ENCODE measurements at regions not wholly inside any gene's neighbourhood (a gene's known extent, or its start where the extent isn't known, plus 50 kb on each side); places are given as distances from the start of the nearest gene placed in this dataset.

DNA sequence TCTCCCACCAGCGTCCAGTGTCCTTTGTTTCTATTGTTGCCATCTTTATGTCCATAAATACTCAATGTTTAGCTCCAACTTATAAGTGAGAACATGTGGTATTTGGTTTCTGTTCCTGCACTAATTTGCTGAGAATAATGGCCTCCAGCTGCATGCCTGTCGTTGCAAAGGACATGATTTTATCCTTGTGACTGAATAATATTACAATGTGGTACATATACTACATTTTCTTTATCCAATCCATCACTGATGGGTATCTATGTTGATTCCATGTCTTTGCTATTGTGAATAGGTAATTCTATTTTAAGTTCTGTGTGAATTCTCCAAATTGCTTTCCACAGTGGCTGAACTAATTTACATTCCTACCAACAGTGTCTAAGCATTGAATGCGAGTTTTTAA, 578.6 kb upstream of the CA10 start:
- H3K4me1 ChIP-seq: no peaks in the 10 kb centered on the region
- H3K36me3 ChIP-seq: no peaks in the 10 kb centered on the region
- 75 to 80% methylated on average over 3 of the region's 3 CpGs for WGBS, 2 donors
- FAIRE-seq (no peak), DNase-seq (no peak), ATAC-seq (no peak)
- TF ChIP-seq, protein P1, sequence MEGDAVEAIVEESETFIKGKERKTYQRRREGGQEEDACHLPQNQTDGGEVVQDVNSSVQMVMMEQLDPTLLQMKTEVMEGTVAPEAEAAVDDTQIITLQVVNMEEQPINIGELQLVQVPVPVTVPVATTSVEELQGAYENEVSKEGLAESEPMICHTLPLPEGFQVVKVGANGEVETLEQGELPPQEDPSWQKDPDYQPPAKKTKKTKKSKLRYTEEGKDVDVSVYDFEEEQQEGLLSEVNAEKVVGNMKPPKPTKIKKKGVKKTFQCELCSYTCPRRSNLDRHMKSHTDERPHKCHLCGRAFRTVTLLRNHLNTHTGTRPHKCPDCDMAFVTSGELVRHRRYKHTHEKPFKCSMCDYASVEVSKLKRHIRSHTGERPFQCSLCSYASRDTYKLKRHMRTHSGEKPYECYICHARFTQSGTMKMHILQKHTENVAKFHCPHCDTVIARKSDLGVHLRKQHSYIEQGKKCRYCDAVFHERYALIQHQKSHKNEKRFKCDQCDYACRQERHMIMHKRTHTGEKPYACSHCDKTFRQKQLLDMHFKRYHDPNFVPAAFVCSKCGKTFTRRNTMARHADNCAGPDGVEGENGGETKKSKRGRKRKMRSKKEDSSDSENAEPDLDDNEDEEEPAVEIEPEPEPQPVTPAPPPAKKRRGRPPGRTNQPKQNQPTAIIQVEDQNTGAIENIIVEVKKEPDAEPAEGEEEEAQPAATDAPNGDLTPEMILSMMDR (IDR thresholded peaks at IDR 0.05): no peak
- H3K9me3 ChIP-seq: no peaks in the 10 kb centered on the region
- H3K4me3 ChIP-seq: no peak overlapping the region
- no peaks in the 10 kb centered on the region for H3K27me3 ChIP-seq
- no peak overlapping the region for H3K27ac ChIP-seq
- intact Hi-C loops (cut with DNase I): no loop called here

DNA sequence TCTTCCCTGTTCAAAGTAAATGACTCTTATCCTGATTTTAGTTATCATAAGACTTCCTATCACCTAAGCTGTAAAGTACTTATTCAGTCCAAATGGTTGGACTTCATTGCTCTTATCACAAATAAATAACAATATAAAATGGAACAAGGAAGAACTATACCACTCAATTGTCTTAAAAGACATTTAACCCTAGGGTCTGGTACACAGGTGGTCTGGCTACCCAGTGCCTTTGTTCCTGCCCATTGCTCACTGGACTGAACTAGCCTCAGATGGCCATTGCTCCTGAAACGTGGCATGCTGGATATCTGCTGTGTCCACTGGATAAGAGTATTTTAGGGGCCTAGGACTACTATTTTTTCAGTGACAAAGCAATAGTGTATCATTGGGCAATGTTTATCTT, 574.3 kb upstream of the CA10 start:
- Histone ChIP-seq H3K27ac (no peak overlapping the region), H3K36me3 (no peaks in the 10 kb centered on the region), H3K4me1 (no peaks in the 10 kb centered on the region), H3K9me3 (no peaks in the 10 kb centered on the region), H3K27me3 (no peaks in the 10 kb centered on the region), H3K4me3 (no peak overlapping the region)
- no peak for ATAC-seq
- no peak for DNase-seq
- 50 to 62% methylated on average over 1 of the region's 1 CpG for WGBS, 2 donors
- no peak for FAIRE-seq
- intact Hi-C loops (cut with DNase I): no loop called here
- TF ChIP-seq, protein P1 (IDR thresholded peaks at IDR 0.05): no peak

DNA sequence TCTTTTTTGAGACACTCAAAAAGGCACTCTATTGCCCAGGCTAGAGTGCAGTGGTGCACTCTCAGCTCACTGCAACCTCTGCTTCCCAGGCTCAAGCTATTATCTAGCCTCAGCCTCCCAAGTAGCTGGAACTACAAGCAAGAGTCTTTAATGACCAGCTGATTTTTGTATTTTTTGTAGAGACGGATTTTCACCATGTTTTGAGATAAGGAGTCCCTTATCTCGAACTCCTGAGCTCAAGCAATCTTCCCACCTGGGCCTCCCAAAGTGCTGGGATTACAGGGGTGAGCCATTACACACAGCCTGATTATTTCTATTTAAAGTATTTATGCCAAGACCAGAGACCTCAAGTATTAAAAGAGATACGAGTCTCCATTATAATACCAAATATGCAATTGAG, 566.1 kb upstream of the CA10 start:
- TF ChIP-seq, protein P1 (IDR thresholded peaks at IDR 0.05): no peak
- no peaks in the 10 kb centered on the region for H3K36me3 ChIP-seq
- FAIRE-seq: no peak

DNA sequence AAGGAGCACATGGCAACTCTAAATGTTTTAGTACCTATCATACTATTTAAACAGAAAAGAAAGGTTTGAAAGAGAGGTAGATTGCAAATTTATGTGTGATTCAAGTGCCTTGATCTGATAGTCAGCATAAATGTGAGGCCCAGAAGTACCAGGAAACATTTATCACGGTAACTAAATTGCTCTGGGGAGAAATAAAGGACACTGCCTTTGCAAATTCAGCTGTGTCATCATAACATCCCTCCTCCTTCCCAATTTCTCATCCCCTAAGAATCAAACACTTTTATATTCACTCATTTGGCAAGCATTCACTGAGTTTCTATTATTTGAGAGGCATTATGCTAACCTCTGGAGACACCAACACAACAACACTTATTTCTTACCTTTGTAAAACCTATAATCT, 563.4 kb upstream of the CA10 start:
- Histone ChIP-seq H3K27ac (no peak overlapping the region), H3K4me1 (no peaks in the 10 kb centered on the region), H3K9me3 (no peaks in the 10 kb centered on the region), H3K36me3 (no peaks in the 10 kb centered on the region), H3K27me3 (no peaks in the 10 kb centered on the region), H3K4me3 (no peak overlapping the region)
- TF ChIP-seq, protein P1 (IDR thresholded peaks at IDR 0.05): no peak
- intact Hi-C loops (cut with DNase I): no loop called here
- FAIRE-seq: no peak
- no peak for DNase-seq
- no peak for ATAC-seq
- WGBS, 2 donors: 70 to 81% methylated on average over 1 of the region's 1 CpG

More for the DNA sequence above, 566.1 kb upstream of the CA10 start:
- no peaks in the 10 kb centered on the region for H3K9me3 ChIP-seq
- ATAC-seq (no peak), DNase-seq (no peak)
- H3K4me1 ChIP-seq: no peaks in the 10 kb centered on the region
- intact Hi-C loops (cut with DNase I): no loop called here
- WGBS, 2 donors: 25 to 30% methylated on average over 3 of the region's 3 CpGs
- H3K4me3 ChIP-seq: no peak overlapping the region
- no peaks in the 10 kb centered on the region for H3K27me3 ChIP-seq
- H3K27ac ChIP-seq: no peak overlapping the region

DNA sequence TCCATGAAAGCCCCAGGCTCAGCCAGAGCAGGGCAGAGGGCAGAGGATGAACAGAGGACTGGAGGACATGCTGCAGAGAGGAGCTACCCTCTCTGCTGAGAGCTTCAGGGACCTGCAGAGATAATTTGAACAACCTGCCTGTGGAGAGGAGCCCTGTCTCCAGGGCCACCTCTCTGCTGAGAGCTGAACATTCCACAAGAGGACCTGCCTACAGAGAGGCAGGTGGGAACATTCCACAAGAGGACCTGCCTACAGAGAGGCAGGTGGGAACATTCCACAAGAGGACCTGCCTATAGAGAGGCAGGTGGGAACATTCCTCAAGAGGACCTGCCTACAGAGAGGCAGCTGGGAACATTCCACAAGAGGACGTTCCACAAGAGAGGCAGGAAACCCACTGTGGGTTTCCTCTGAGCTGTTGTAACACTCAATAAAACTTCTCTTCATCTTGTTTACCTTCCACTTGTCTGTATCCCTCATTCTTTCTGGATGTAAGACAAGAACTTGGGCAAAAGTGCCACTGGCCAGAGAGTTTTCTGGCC, 551.9 kb upstream of the CA10 start:
- FAIRE-seq: no peak
- 19 to 40% methylated on average over 1 of the region's 1 CpG for WGBS, 2 donors

More for the DNA sequence above, 551.9 kb upstream of the CA10 start:
- Histone ChIP-seq H3K27me3 (no peaks in the 10 kb centered on the region), H3K4me1 (no peaks in the 10 kb centered on the region), H3K4me3 (no peak overlapping the region), H3K9me3 (no peaks in the 10 kb centered on the region), H3K36me3 (no peaks in the 10 kb centered on the region), H3K27ac (no peak overlapping the region)
- intact Hi-C loops (cut with DNase I): no loop called here
- ATAC-seq (no peak), DNase-seq (no peak)
- TF ChIP-seq, protein P1 (IDR thresholded peaks at IDR 0.05): no peak
